GM23338 (cell line): ENCODE measurements at regions not wholly inside any gene's neighbourhood (a gene's known extent, or its start where the extent isn't known, plus 50 kb on each side); places are given as distances from the start of the nearest gene placed in this dataset.

Experiments used
- ATAC-seq: fragments of 200-7000 bp; cut with Tn5 transposase; 3 replicates; pipeline ENCODE4 v1.9.1; 2020
- DNase-seq: peaks from one replicate; pipeline ENCODE4 v3.0.0-alpha.2; 2015; ENCODE audit warnings: low spot score
- H2AFZ ChIP-seq: fragments of 200-600 bp; sonication (generic); 2 replicates; pipeline ENCODE4 v1.8.0; 2016; ENCODE audit warnings: antibody characterized with exemption, mild to moderate bottlenecking, moderate library complexity
- H3F3A ChIP-seq: fragments of 200-600 bp; sonication (generic); replicated peaks from 2 replicates; pipeline ENCODE4 v1.8.0; 2017; ENCODE audit warnings: antibody characterized with exemption, mixed run types, low read depth
- H3K27ac ChIP-seq: fragments of 200-600 bp; sonication (generic); 2 replicates; pipeline ENCODE4 v1.6.1; 2016; ENCODE audit warnings: low read depth
- H3K27me3 ChIP-seq: fragments of 200-600 bp; sonication (generic); 2 replicates; pipeline ENCODE4 v1.8.0; 2016; ENCODE audit warnings: mild to moderate bottlenecking, mixed run types, moderate library complexity; ENCODE audit not compliant: insufficient read depth
- H3K36me3 ChIP-seq: fragments of 200-600 bp; sonication (generic); 2 replicates; pipeline ENCODE4 v1.8.0; 2016; ENCODE audit warnings: mild to moderate bottlenecking; ENCODE audit not compliant: insufficient read depth
- H3K4me1 ChIP-seq: fragments of 200-600 bp; sonication (generic); 2 replicates; pipeline ENCODE4 v1.8.0; 2016; ENCODE audit warnings: mild to moderate bottlenecking, moderate library complexity; ENCODE audit not compliant: insufficient read depth
- H3K4me2 ChIP-seq: fragments of 200-600 bp; sonication (generic); 2 replicates; pipeline ENCODE4 v1.7.1; 2017; ENCODE audit warnings: mixed run types
- H3K4me3 ChIP-seq: fragments of 200-600 bp; sonication (generic); 2 replicates; pipeline ENCODE4 v1.6.1; 2016; ENCODE audit warnings: mixed run types
- H3K79me2 ChIP-seq: fragments of 200-600 bp; sonication (generic); replicated peaks from 2 replicates; pipeline ENCODE4 v1.8.0; 2017; ENCODE audit warnings: mild to moderate bottlenecking; ENCODE audit not compliant: insufficient read depth
- H3K9me2 ChIP-seq: fragments of 200-600 bp; sonication (generic); 2 replicates; pipeline ENCODE4 v1.8.0; 2017; ENCODE audit not compliant: insufficient read depth
- H4K20me1 ChIP-seq: fragments of 200-600 bp; sonication (generic); replicated peaks from 2 replicates; pipeline ENCODE4 v1.8.0; 2017; ENCODE audit warnings: mild to moderate bottlenecking; ENCODE audit not compliant: insufficient read depth
- H3K27ac Mint-ChIP-seq: 2 replicates; pipeline ENCODE4 v1.8.0; 2020; ENCODE audit warnings: inconsistent platforms, mild to moderate bottlenecking, moderate library complexity, mixed read lengths
- H3K27me3 Mint-ChIP-seq: 3 replicates; pipeline ENCODE4 v1.8.0; 2022; ENCODE audit warnings: low read depth, mild to moderate bottlenecking, moderate library complexity, mixed read lengths, inconsistent platforms; ENCODE audit not compliant: insufficient read depth, poor library complexity
- H3K36me3 Mint-ChIP-seq: 3 replicates; pipeline ENCODE4 v1.8.0; 2021; ENCODE audit warnings: low read depth, mild to moderate bottlenecking, inconsistent platforms, moderate library complexity, mixed read lengths
- H3K4me1 Mint-ChIP-seq: 3 replicates; pipeline ENCODE4 v1.8.0; 2020; ENCODE audit warnings: mild to moderate bottlenecking, inconsistent platforms, mixed read lengths
- H3K4me3 Mint-ChIP-seq: 3 replicates; pipeline ENCODE4 v1.8.0; 2021; ENCODE audit warnings: moderate library complexity, mild to moderate bottlenecking, inconsistent platforms, mixed read lengths
- H3K9me3 Mint-ChIP-seq: 3 replicates; pipeline ENCODE4 v1.8.0; 2020; ENCODE audit warnings: moderate library complexity, mild to moderate bottlenecking, inconsistent platforms, mixed read lengths
- CREB1 ChIP-seq: fragments of 250-450 bp; sonication (Bioruptor Pico); IDR thresholded peaks from 2 replicates; pipeline ENCODE4 v1.5.0; 2020; ENCODE audit warnings: low read depth, mild to moderate bottlenecking, moderate library complexity
- CTCF ChIP-seq, 2 experiments: fragments of 200-600 bp in 1 of 2; sonication (generic) in 1 of 2; conservative IDR thresholded peaks; 2 replicates each; pipeline versions ENCODE4 v1.5.1 to v1.6.1; 2016 to 2017; ENCODE audit warnings: antibody characterized with exemption in 2 of 2, low read depth in 2 of 2, mild to moderate bottlenecking in 2 of 2, moderate library complexity in 1 of 2
- ETS1 ChIP-seq: IDR thresholded peaks from 2 replicates; pipeline ENCODE4 v1.6.1; 2016; ENCODE audit warnings: antibody characterized with exemption
- EZH2 ChIP-seq: fragments of 200-600 bp; sonication (generic); IDR thresholded peaks from one replicate; pipeline ENCODE4 v1.8.0; 2017; ENCODE audit warnings: antibody characterized with exemption, mild to moderate bottlenecking, low read depth; ENCODE audit not compliant: unreplicated experiment
- EZH2phosphoT487 ChIP-seq: fragments of 200-600 bp; sonication (generic); IDR thresholded peaks from one replicate; pipeline ENCODE4 v1.8.1; 2018; ENCODE audit warnings: antibody characterized with exemption; ENCODE audit not compliant: unreplicated experiment
- JUNB ChIP-seq: IDR thresholded peaks from one replicate; pipeline ENCODE4 v1.6.1; 2016; ENCODE audit warnings: antibody characterized with exemption; ENCODE audit not compliant: unreplicated experiment
- NANOG ChIP-seq: IDR thresholded peaks from 2 replicates; pipeline ENCODE4 v1.6.1; 2016; ENCODE audit warnings: antibody characterized with exemption, borderline replicate concordance
- POLR2AphosphoS5 ChIP-seq: IDR thresholded peaks from 2 replicates; pipeline ENCODE4 v1.6.1; 2016; ENCODE audit warnings: antibody characterized with exemption, low read depth
- REST ChIP-seq: IDR thresholded peaks from one replicate; pipeline ENCODE4 v1.6.1; 2018; ENCODE audit warnings: antibody characterized with exemption; ENCODE audit not compliant: unreplicated experiment
- STAT1 ChIP-seq: IDR thresholded peaks from one replicate; pipeline ENCODE4 v1.6.1; 2016; ENCODE audit warnings: antibody characterized with exemption; ENCODE audit not compliant: unreplicated experiment
- ZNF114 ChIP-seq: fragments of 250-450 bp; sonication (Bioruptor Pico); IDR thresholded peaks from 2 replicates; pipeline ENCODE4 v1.5.0; 2020; ENCODE audit warnings: mild to moderate bottlenecking, moderate library complexity
- ZNF331 ChIP-seq: fragments of 250-450 bp; sonication (Bioruptor Pico); IDR thresholded peaks from 2 replicates; pipeline ENCODE4 v1.5.0; 2020; ENCODE audit warnings: low read depth, mild to moderate bottlenecking, moderate library complexity
- ZNF462 ChIP-seq: fragments of 250-450 bp; sonication (Bioruptor Pico); IDR thresholded peaks from 2 replicates; pipeline ENCODE4 v1.5.0; 2020; ENCODE audit warnings: mild to moderate bottlenecking, moderate library complexity

- Histone ChIP-seq H3K4me3 (no peak overlapping the region), H3K4me2 (no peak overlapping the region), H3K36me3 (no peaks in the 10 kb centered on the region), H3K27ac (no peak overlapping the region), H3K4me1 (no peaks in the 10 kb centered on the region), H3K9me2 (peaks cover 8% of the 10 kb centered on the region; the same call in 1 of the 2 replicates), H3K27me3 (no peaks in the 10 kb centered on the region), H4K20me1 (no peaks in the 10 kb centered on the region), H3F3A (no peaks in the 10 kb centered on the region), H3K79me2 (no peaks in the 10 kb centered on the region), H2AFZ (peak overlapping the region; percentile 85; the same call in 1 of the 2 replicates)
- Mint-ChIP-seq H3K4me1 (no peaks in the 10 kb centered on the region), H3K27me3 (no peaks in the 10 kb centered on the region), H3K4me3 (no peak overlapping the region), H3K9me3 (peaks cover 4% of the 10 kb centered on the region), H3K27ac (no peak overlapping the region), H3K36me3 (peaks cover 4% of the 10 kb centered on the region; the same call in 1 of the 3 replicates)
- no peak for ATAC-seq
- no peak for TF ChIP-seq STAT1
- no peak for TF ChIP-seq EZH2
- no peak for TF ChIP-seq REST
- no peak for TF ChIP-seq ZNF114 (CRISPR knock-in tag)
- TF ChIP-seq POLR2AphosphoS5 = no peak
- TF ChIP-seq CTCF (conservative IDR thresholded peaks at IDR 0.05; ENCODE audit: low read depth in 2 of 2) = no peak
- no peak for TF ChIP-seq EZH2phosphoT487
- no peak for TF ChIP-seq ETS1
- TF ChIP-seq CREB1 (CRISPR knock-in tag) = no peak
- TF ChIP-seq ZNF331 (CRISPR knock-in tag) = no peak
- no peak for TF ChIP-seq JUNB
- no peak for TF ChIP-seq ZNF462
- TF ChIP-seq NANOG = no peak
- DNase-seq = no peak
Observed at GRCh38 chr12:90275088-90275487, 566.5 kb upstream of the ATP2B1 start.
